ENCODE measurements at regions not wholly inside any gene's neighbourhood (a gene's known extent, or its start where the extent isn't known, plus 50 kb on each side); places are given as distances from the start of the nearest gene placed in this dataset.
A peak's percentile ranks its signal among the peaks of the same experiment; 100 is the strongest.
"Not testable (repeated sequence)": the region's sequence is repeated elsewhere in the genome, so short reads cannot be mapped to it uniquely, and the experiment has no call there.

- DNase-seq: no peak
Observed at GRCh38 chr12:126897102-126897501, 1369.9 kb upstream of the TMEM132C start.

- no peak for DNase-seq
Observed at GRCh38 chr12:126897778-126898177, 1369.2 kb upstream of the TMEM132C start.

GRCh38 chr12:126898562-126898961, 1368.4 kb upstream of the TMEM132C start:
- no peak for DNase-seq

- no peak for DNase-seq
Observed at GRCh38 chr12:126899926-126900792, 1366.8 kb upstream of the TMEM132C start.

GRCh38 chr12:126903027-126903876, 1363.7 kb upstream of the TMEM132C start:
- no peak for DNase-seq

GRCh38 chr12:126905752-126906151, 1361.2 kb upstream of the TMEM132C start:
- DNase-seq: no peak

GRCh38 chr12:126907900-126908764, 1358.8 kb upstream of the TMEM132C start:
- no peak for DNase-seq

GRCh38 chr12:126908765-126909142, 1358.2 kb upstream of the TMEM132C start:
- no peak for DNase-seq

GRCh38 chr12:126910570-126910969, 1356.4 kb upstream of the TMEM132C start:
- DNase-seq: no peak

GRCh38 chr12:126912111-126912510, 1354.9 kb upstream of the TMEM132C start:
- DNase-seq: no peak

- no peak for DNase-seq
Observed at GRCh38 chr12:126914170-126914793, 1352.7 kb upstream of the TMEM132C start.

- DNase-seq: no peak
Observed at GRCh38 chr12:126915309-126915708, 1351.7 kb upstream of the TMEM132C start.

GRCh38 chr12:126926023-126926594, 1340.9 kb upstream of the TMEM132C start:
- DNase-seq: no peak

- no peak for DNase-seq
Observed at GRCh38 chr12:126930234-126930633, 1336.7 kb upstream of the TMEM132C start.

- no peak for DNase-seq
Observed at GRCh38 chr12:126932156-126932555, 1334.8 kb upstream of the TMEM132C start.

- DNase-seq: no peak
Observed at GRCh38 chr12:126935435-126935834, 1331.5 kb upstream of the TMEM132C start.

GRCh38 chr12:126936181-126936851, 1330.7 kb upstream of the TMEM132C start:
- peak; percentile 48 for DNase-seq

- DNase-seq: no peak
Observed at GRCh38 chr12:126937431-126937830, 1329.5 kb upstream of the TMEM132C start.

- no peak for DNase-seq
Observed at GRCh38 chr12:126944684-126945083, 1322.3 kb upstream of the TMEM132C start.

- not testable (repeated sequence) for DNase-seq
Observed at GRCh38 chr12:126946958-126947357, 1320.0 kb upstream of the TMEM132C start.

GRCh38 chr12:126949558-126949957, 1317.4 kb upstream of the TMEM132C start:
- DNase-seq: no peak

Measured in midbrain (tissue), 1 donor.